ENCODE measurements at regions not wholly inside any gene's neighbourhood (a gene's known extent, or its start where the extent isn't known, plus 50 kb on each side); places are given as distances from the start of the nearest gene placed in this dataset.

GRCh38 chr2:125553768-125554167, 1102.2 kb upstream of the GYPC start:
- no peak for DNase-seq
- no peak for TF ChIP-seq CTCF (IDR thresholded peaks at IDR 0.05; ENCODE audit: borderline replicate concordance, extremely low read depth, insufficient read depth)
- intact Hi-C loops (cut with DNase I) = no loop called here
- Histone ChIP-seq H3K9ac (ENCODE audit: low read length in 3 of 3) (no peak overlapping the region), H3K9me3 (ENCODE audit: control insufficient read depth in 2 of 3, insufficient read depth in 1 of 3, low read length in 3 of 3) (no peaks in the 10 kb centered on the region), H3K4me3 (ENCODE audit: low read length in 3 of 3) (no peak overlapping the region), H3K27ac (ENCODE audit: low read depth in 2 of 2, low read length in 2 of 2) (no peak overlapping the region), H3K27me3 (ENCODE audit: control insufficient read depth, insufficient read depth, low read length) (no peaks in the 10 kb centered on the region), H3K4me1 (ENCODE audit: control insufficient read depth in 2 of 3, insufficient read depth in 2 of 3, low read depth in 1 of 3, low read length in 3 of 3) (no peaks in the 10 kb centered on the region), H3K36me3 (ENCODE audit: control insufficient read depth in 2 of 3, insufficient read depth in 3 of 3, low read length in 3 of 3) (no peaks in the 10 kb centered on the region)
- no peak for FAIRE-seq

DNA sequence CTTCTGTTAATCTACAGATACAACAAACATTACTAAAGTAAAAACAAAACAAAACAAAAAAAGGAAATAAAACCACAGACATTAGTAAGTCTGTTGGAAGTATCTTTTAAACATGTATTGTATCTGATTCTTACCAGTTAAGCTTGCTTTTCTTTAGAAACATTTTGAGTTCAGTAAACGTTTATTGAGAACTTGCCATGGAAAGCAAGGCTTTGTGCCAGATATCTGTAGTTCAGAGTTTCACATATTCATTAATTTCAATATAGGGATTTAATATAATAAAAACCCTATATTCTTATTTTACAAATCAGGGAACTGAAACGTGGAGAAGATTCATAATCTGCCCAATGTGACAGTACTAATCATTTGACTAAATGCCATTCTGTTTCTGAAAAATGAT, 1101.0 kb upstream of the GYPC start:
- no peak overlapping the region for H3K9ac ChIP-seq (ENCODE audit: low read length in 3 of 3)
- intact Hi-C loops (cut with DNase I) = no loop called here
- no peaks in the 10 kb centered on the region for H3K36me3 ChIP-seq (ENCODE audit: control insufficient read depth in 2 of 3, insufficient read depth in 3 of 3, low read length in 3 of 3)
- H3K4me3 ChIP-seq (ENCODE audit: low read length in 3 of 3) = no peak overlapping the region
- no peak for TF ChIP-seq CTCF (IDR thresholded peaks at IDR 0.05; ENCODE audit: borderline replicate concordance, extremely low read depth, insufficient read depth)
- no peaks in the 10 kb centered on the region for H3K4me1 ChIP-seq (ENCODE audit: control insufficient read depth in 2 of 3, insufficient read depth in 2 of 3, low read depth in 1 of 3, low read length in 3 of 3)
- no peak for DNase-seq
- H3K27ac ChIP-seq (ENCODE audit: low read depth in 2 of 2, low read length in 2 of 2) = no peak overlapping the region
- no peaks in the 10 kb centered on the region for H3K27me3 ChIP-seq (ENCODE audit: control insufficient read depth, insufficient read depth, low read length)
- H3K9me3 ChIP-seq (ENCODE audit: control insufficient read depth in 2 of 3, insufficient read depth in 1 of 3, low read length in 3 of 3) = no peaks in the 10 kb centered on the region
- no peak for FAIRE-seq

- no peak for TF ChIP-seq CTCF (IDR thresholded peaks at IDR 0.05; ENCODE audit: borderline replicate concordance, extremely low read depth, insufficient read depth)
- FAIRE-seq = no peak
Observed at GRCh38 chr2:125559186-125559585, 1096.8 kb upstream of the GYPC start.

GRCh38 chr2:125560855-125561254, 1095.1 kb upstream of the GYPC start:
- no peaks in the 10 kb centered on the region for H3K36me3 ChIP-seq (ENCODE audit: control insufficient read depth in 2 of 3, insufficient read depth in 3 of 3, low read length in 3 of 3)
- intact Hi-C loops (cut with DNase I) = no loop called here
- no peaks in the 10 kb centered on the region for H3K9me3 ChIP-seq (ENCODE audit: control insufficient read depth in 2 of 3, insufficient read depth in 1 of 3, low read length in 3 of 3)
- H3K4me1 ChIP-seq (ENCODE audit: control insufficient read depth in 2 of 3, insufficient read depth in 2 of 3, low read depth in 1 of 3, low read length in 3 of 3) = no peaks in the 10 kb centered on the region
- H3K4me3 ChIP-seq (ENCODE audit: low read length in 3 of 3) = no peak overlapping the region
- no peak for FAIRE-seq
- DNase-seq = no peak
- no peak overlapping the region for H3K27ac ChIP-seq (ENCODE audit: low read depth in 2 of 2, low read length in 2 of 2)
- no peaks in the 10 kb centered on the region for H3K27me3 ChIP-seq (ENCODE audit: control insufficient read depth, insufficient read depth, low read length)
- H3K9ac ChIP-seq (ENCODE audit: low read length in 3 of 3) = no peak overlapping the region
- no peak for TF ChIP-seq CTCF (IDR thresholded peaks at IDR 0.05; ENCODE audit: borderline replicate concordance, extremely low read depth, insufficient read depth)

More at GRCh38 chr2:125559186-125559585, 1096.8 kb upstream of the GYPC start:
- Histone ChIP-seq H3K36me3 (ENCODE audit: control insufficient read depth in 2 of 3, insufficient read depth in 3 of 3, low read length in 3 of 3) (no peaks in the 10 kb centered on the region), H3K9ac (ENCODE audit: low read length in 3 of 3) (no peak overlapping the region), H3K4me3 (ENCODE audit: low read length in 3 of 3) (no peak overlapping the region), H3K27me3 (ENCODE audit: control insufficient read depth, insufficient read depth, low read length) (no peaks in the 10 kb centered on the region), H3K27ac (ENCODE audit: low read depth in 2 of 2, low read length in 2 of 2) (no peak overlapping the region), H3K9me3 (ENCODE audit: control insufficient read depth in 2 of 3, insufficient read depth in 1 of 3, low read length in 3 of 3) (no peaks in the 10 kb centered on the region), H3K4me1 (ENCODE audit: control insufficient read depth in 2 of 3, insufficient read depth in 2 of 3, low read depth in 1 of 3, low read length in 3 of 3) (no peaks in the 10 kb centered on the region)
- intact Hi-C loops (cut with DNase I) = no loop called here
- DNase-seq = no peak
